ENCODE measurements at regions not wholly inside any gene's neighbourhood (a gene's known extent, or its start where the extent isn't known, plus 50 kb on each side); places are given as distances from the start of the nearest gene placed in this dataset.

DNA sequence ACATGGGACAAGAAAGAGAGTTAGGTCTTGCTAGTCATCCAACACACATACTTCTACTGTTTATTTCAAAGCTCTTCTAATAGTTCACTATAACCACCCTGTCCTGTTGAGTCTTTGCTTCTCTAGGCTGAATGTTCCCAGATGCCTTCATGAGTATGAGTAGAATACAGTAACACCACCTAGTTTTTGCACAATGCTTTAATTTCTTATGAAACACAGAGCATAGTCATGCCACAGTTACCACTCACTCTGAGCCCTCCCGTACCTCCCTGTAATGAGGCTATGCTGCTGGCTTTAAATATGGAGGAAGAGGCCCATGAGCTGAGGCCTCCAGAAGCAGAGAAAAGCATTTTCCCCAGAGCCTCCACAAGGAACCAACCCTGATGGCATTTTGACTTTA lies 75.0 kb upstream of the SLC1A3 start:
- no peaks in the 10 kb centered on the region for H3K36me3 Mint-ChIP-seq (ENCODE audit: low read depth)
- H3K4me1 Mint-ChIP-seq = peaks cover 18% of the 10 kb centered on the region
- H3K27me3 Mint-ChIP-seq (ENCODE audit: low read depth) = peaks cover 3% of the 10 kb centered on the region
- H3K27ac Mint-ChIP-seq = no peak overlapping the region
- no peak overlapping the region for H3K4me3 Mint-ChIP-seq
- no peaks in the 10 kb centered on the region for H3K9me3 Mint-ChIP-seq
- TF ChIP-seq, protein P1, sequence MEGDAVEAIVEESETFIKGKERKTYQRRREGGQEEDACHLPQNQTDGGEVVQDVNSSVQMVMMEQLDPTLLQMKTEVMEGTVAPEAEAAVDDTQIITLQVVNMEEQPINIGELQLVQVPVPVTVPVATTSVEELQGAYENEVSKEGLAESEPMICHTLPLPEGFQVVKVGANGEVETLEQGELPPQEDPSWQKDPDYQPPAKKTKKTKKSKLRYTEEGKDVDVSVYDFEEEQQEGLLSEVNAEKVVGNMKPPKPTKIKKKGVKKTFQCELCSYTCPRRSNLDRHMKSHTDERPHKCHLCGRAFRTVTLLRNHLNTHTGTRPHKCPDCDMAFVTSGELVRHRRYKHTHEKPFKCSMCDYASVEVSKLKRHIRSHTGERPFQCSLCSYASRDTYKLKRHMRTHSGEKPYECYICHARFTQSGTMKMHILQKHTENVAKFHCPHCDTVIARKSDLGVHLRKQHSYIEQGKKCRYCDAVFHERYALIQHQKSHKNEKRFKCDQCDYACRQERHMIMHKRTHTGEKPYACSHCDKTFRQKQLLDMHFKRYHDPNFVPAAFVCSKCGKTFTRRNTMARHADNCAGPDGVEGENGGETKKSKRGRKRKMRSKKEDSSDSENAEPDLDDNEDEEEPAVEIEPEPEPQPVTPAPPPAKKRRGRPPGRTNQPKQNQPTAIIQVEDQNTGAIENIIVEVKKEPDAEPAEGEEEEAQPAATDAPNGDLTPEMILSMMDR (IDR thresholded peaks at IDR 0.05; ENCODE audit: unreplicated experiment in 3 of 3) = no peak

DNA sequence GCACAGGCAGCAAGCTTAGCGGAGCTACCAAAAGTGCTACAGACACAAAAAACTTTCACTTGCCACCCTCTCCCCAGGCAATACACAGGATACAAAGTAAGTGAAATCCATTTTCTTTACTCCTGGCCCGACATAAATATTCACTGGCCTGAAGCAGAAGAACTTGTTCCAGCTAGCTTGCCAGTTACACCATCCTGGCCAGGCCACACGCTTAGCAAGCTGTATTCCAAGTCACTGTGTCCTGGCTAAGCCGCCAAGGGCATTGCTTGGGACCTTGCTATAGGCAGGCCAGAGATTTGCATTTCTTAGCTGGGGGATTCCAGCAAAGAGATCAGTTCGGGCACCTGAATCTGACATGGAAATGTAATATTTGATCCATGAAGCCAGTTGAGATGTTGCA lies 71.0 kb upstream of the SLC1A3 start:
- TF ChIP-seq, protein P1 (IDR thresholded peaks at IDR 0.05; ENCODE audit: unreplicated experiment in 3 of 3) = no peak
- H3K36me3 Mint-ChIP-seq (ENCODE audit: low read depth) = no peaks in the 10 kb centered on the region
- H3K27ac Mint-ChIP-seq = peak overlapping the region in 2 of 3 experiments; percentile 9 to 83
- no peak overlapping the region for H3K4me3 Mint-ChIP-seq
- no peaks in the 10 kb centered on the region for H3K9me3 Mint-ChIP-seq
- H3K27me3 Mint-ChIP-seq (ENCODE audit: low read depth) = no peaks in the 10 kb centered on the region
- peaks cover 27% of the 10 kb centered on the region for H3K4me1 Mint-ChIP-seq

DNA sequence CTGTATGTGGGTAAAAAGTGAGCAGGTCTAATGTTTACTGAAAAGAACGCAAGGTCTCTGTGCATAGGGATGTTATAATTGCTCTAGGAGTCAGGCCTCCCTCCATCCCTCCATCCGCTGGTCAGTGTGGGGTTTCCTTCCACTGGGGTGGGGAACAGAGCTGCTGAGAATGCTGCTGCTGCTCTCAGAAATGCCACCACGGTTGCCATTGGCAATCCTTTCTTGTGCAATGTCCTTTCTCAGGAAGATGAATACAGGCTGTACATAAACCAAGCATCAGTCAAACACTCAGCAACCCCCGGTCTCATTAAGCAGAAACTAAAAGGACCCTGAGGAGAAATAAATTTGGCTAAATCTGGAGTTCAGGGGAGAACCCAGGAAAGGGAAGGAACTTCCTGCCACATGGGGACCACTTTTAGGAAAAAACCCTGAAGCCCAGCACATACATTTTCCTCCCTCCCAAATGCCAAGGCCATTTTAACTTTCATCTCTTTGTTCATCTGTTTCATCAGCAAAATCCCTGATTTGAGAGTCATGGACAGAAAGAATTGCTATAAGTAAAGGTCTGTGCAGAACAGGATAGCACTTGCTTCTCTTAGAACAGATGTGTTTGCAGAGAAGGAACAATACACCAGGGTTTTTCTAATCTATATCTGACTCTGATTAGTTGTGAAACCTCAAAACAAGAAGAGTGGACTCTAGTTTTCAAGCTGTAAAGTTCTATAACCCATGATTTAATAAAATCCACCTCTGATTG lies 70.4 kb upstream of the SLC1A3 start:
- peak overlapping the region; percentile 9 to 83 (median 38) for H3K27ac Mint-ChIP-seq
- no peaks in the 10 kb centered on the region for H3K27me3 Mint-ChIP-seq (ENCODE audit: low read depth)
- peaks cover 27% of the 10 kb centered on the region for H3K4me1 Mint-ChIP-seq
- H3K4me3 Mint-ChIP-seq = no peak overlapping the region
- no peaks in the 10 kb centered on the region for H3K9me3 Mint-ChIP-seq
- TF ChIP-seq, protein P1 (IDR thresholded peaks at IDR 0.05; ENCODE audit: unreplicated experiment in 3 of 3) = no peak
- H3K36me3 Mint-ChIP-seq (ENCODE audit: low read depth) = no peaks in the 10 kb centered on the region

- H3K27ac Mint-ChIP-seq = peak overlapping the region; percentile 9 to 83 (median 10)
- no peaks in the 10 kb centered on the region for H3K36me3 Mint-ChIP-seq (ENCODE audit: low read depth)
- no peak overlapping the region for H3K4me3 Mint-ChIP-seq
Observed at GRCh38 chr5:36536616-36537005, 69.8 kb upstream of the SLC1A3 start.

DNA sequence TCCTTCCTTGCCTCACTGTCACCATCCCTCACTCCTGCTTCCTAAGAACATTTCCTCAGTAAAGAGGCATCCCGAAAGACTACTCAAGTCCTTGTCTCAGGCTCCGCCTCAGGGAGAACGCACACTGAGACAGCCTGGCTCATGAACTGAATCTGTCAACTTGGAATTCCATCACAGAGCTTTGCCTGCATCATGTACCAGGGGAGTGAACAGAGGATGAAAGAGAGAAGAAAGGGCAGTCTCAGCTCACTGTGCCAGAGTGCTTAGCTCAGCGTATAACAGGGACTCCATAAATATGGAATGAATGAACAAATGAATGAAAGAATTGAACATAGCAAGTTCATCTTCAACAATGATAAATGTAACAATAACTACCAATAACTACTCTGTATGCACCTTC lies 68.7 kb upstream of the SLC1A3 start:
- H3K27ac Mint-ChIP-seq = peak overlapping the region in 2 of 3 experiments; percentile 9 to 21
- no peak overlapping the region for H3K4me3 Mint-ChIP-seq
- H3K9me3 Mint-ChIP-seq = no peaks in the 10 kb centered on the region
- H3K36me3 Mint-ChIP-seq (ENCODE audit: low read depth) = no peaks in the 10 kb centered on the region
- TF ChIP-seq, protein P1 (IDR thresholded peaks at IDR 0.05; ENCODE audit: unreplicated experiment in 3 of 3) = no peak
- H3K4me1 Mint-ChIP-seq = peaks cover 27% of the 10 kb centered on the region
- H3K27me3 Mint-ChIP-seq (ENCODE audit: low read depth) = no peaks in the 10 kb centered on the region

More at GRCh38 chr5:36536616-36537005, 69.8 kb upstream of the SLC1A3 start:
- Mint-ChIP-seq H3K27me3 (ENCODE audit: low read depth) (no peaks in the 10 kb centered on the region), H3K4me1 (peaks cover 27% of the 10 kb centered on the region), H3K9me3 (no peaks in the 10 kb centered on the region)
- TF ChIP-seq, protein P1 (IDR thresholded peaks at IDR 0.05; ENCODE audit: unreplicated experiment in 3 of 3) = no peak

Measured in nephron (organoid).